ENCODE measurements at regions not wholly inside any gene's neighbourhood (a gene's known extent, or its start where the extent isn't known, plus 50 kb on each side); places are given as distances from the start of the nearest gene placed in this dataset.
A peak's percentile ranks its signal among the peaks of the same experiment; 100 is the strongest.

DNA sequence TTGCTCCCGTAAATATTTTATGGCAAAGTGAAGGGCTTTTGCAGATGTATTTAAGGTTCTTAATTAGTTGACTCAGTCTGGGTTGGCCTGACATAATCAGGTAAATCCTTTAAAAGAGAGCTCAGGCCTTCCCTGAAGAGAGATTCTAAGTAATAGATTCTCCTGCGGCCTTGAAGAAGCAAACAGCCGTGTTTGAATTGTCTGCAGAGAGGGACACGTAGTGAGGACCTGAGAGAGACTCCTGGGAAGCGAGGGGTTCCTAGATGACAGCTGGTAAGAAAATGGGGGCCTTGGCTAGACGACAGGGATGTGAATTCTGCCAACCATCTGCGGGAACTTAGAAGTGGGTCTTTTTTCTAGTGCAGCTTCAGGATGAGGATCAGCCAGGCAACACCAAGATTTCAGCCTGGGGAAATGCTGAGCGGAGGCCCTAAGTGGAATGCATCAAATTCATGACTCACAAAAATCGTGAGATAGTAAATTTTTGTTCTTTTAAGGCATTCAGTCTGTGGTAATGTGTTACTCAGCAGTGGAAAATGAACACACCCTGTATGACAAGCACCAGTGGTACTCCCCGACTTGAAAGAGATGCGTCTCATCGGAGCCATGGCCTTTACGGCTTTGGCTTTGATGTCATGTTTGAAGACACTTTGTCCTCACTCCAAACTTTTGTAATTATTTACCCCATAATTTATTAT, 62.1 kb upstream of the SMIM21 start:
- no peak for DNase-seq (ENCODE audit: low spot score in 2 of 2)
- TF ChIP-seq, protein P1, sequence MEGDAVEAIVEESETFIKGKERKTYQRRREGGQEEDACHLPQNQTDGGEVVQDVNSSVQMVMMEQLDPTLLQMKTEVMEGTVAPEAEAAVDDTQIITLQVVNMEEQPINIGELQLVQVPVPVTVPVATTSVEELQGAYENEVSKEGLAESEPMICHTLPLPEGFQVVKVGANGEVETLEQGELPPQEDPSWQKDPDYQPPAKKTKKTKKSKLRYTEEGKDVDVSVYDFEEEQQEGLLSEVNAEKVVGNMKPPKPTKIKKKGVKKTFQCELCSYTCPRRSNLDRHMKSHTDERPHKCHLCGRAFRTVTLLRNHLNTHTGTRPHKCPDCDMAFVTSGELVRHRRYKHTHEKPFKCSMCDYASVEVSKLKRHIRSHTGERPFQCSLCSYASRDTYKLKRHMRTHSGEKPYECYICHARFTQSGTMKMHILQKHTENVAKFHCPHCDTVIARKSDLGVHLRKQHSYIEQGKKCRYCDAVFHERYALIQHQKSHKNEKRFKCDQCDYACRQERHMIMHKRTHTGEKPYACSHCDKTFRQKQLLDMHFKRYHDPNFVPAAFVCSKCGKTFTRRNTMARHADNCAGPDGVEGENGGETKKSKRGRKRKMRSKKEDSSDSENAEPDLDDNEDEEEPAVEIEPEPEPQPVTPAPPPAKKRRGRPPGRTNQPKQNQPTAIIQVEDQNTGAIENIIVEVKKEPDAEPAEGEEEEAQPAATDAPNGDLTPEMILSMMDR (IDR thresholded peaks at IDR 0.05): no peak
- intact Hi-C loops (cut with DNase I): no loop called here
- no peak overlapping the region for H3K27ac ChIP-seq
- H3K4me1 ChIP-seq: no peaks in the 10 kb centered on the region
- no peaks in the 10 kb centered on the region for H3K36me3 ChIP-seq
- no peaks in the 10 kb centered on the region for H3K27me3 ChIP-seq
- no peaks in the 10 kb centered on the region for H3K9me3 ChIP-seq
- H3K4me3 ChIP-seq: no peak overlapping the region

DNA sequence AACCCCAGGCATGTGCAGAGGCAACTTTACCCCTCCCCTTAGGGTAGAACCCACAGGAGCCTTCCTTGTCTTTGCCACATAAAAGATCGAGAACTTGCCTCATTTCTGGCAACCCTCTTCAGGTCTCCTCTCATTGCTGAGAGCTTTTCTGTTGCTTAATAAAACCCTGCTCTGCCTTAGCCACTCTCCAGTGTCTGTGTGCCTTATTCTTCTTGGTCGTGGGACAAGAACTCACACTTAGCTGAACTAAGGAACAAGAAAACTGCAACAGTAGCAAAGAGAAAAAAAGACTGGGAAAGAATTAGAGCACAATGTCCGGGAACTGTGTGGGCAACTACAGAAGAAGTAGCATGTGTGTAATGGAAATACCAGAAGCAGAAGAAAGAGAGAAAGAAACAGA, 56.2 kb upstream of the SMIM21 start:
- intact Hi-C loops (cut with DNase I): no loop called here
- H3K9me3 ChIP-seq: no peaks in the 10 kb centered on the region
- no peaks in the 10 kb centered on the region for H3K36me3 ChIP-seq
- H3K4me3 ChIP-seq: no peak overlapping the region
- H3K4me1 ChIP-seq: no peaks in the 10 kb centered on the region
- H3K27ac ChIP-seq: no peak overlapping the region
- TF ChIP-seq, protein P1 (IDR thresholded peaks at IDR 0.05): no peak
- DNase-seq (ENCODE audit: low spot score in 2 of 2): no peak
- H3K27me3 ChIP-seq: no peaks in the 10 kb centered on the region

DNA sequence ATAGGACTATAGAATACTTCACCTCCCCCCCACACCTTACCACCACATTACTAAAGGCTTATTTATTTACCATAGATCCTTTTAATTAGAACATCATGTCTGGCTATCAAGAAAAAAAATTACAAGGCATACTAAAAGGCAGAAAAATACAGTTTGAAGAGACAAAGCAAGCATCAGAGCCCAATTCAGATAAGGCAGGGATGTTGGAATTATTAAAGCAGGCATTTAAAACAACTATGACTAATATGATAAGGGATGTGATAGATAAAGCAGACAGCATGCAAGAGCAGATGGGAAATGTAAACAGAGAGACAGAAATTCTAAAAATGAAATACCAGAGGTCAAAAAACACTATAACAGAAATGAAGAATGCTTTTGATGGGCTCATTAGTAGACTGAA, 55.4 kb upstream of the SMIM21 start:
- no peaks in the 10 kb centered on the region for H3K9me3 ChIP-seq
- DNase-seq (ENCODE audit: low spot score in 2 of 2): no peak
- H3K4me1 ChIP-seq: no peaks in the 10 kb centered on the region
- TF ChIP-seq, protein P1 (IDR thresholded peaks at IDR 0.05): no peak
- no peaks in the 10 kb centered on the region for H3K36me3 ChIP-seq
- H3K27ac ChIP-seq: no peak overlapping the region
- intact Hi-C loops (cut with DNase I): no loop called here
- H3K4me3 ChIP-seq: no peak overlapping the region
- no peaks in the 10 kb centered on the region for H3K27me3 ChIP-seq

DNA sequence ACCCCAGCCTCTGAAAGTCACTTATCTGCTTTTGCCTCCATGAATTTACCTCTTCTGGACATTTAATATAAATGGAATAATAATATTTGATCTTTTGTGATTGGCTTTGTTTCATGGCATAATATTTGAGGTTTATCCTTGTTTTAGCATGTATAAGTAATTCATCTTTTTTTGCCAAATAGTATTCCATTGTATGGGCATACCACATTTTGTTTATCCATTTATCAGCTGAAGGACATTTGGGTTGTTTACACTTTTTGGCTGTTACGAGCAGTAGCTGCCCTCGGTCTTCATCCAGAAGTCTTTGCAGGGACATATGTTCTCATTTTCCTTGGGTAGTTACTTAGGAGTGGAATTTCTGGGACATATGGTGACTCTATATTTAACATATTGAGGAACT, 53.0 kb upstream of the SMIM21 start:
- no peaks in the 10 kb centered on the region for H3K27me3 ChIP-seq
- no peak overlapping the region for H3K27ac ChIP-seq
- TF ChIP-seq, protein P1 (IDR thresholded peaks at IDR 0.05): no peak
- no peak for DNase-seq (ENCODE audit: low spot score in 2 of 2)
- no peaks in the 10 kb centered on the region for H3K4me1 ChIP-seq
- no peak overlapping the region for H3K4me3 ChIP-seq
- intact Hi-C loops (cut with DNase I): no loop called here
- no peaks in the 10 kb centered on the region for H3K36me3 ChIP-seq
- H3K9me3 ChIP-seq: no peaks in the 10 kb centered on the region

DNA sequence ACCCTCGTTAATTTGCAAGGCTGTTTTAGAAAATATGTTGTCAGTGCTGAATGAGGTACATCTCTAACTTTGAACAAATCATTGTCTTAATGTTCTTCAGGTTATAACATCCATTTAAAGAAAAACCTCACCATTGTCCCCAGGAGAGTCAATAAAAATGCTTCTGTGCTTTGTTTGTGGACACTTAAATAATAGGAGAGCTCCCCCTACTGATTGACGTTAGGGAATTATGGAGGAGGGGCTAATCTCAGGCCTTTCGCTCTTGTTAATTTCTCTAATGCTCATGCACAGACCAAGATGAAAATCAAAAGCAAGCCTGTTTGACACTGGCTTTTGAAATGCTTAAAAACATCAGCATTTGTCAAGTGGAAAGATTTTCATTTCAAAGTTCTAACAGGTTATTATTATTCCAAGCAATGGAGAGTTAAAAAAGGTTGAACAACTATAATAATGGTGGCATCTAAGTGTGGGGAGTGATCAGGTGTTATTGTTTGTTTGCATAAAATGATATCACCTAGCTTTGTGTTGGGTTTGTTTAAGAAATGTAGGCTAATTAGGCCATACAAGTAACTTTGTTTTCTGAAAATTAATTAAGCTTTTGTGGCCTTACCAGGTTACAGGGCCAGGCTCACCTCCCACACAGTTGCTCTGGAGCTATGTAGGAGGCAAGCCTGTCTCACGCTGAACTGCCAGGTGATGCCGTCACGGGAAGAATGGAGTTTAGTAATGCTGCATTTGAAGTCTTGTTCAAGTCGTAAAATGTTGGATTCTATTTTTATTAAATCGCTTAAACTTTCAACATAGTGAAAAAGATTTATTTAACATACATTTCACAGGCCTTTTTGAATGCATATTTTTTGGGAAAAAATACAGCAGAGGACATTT, 51.7 kb upstream of the SMIM21 start:
- Histone ChIP-seq H3K4me1 (no peaks in the 10 kb centered on the region), H3K9me3 (no peaks in the 10 kb centered on the region), H3K36me3 (no peaks in the 10 kb centered on the region), H3K27me3 (no peaks in the 10 kb centered on the region), H3K27ac (no peak overlapping the region), H3K4me3 (no peak overlapping the region)
- TF ChIP-seq, protein P1 (IDR thresholded peaks at IDR 0.05): peak; percentile 32 to 63 (median 37)
- no peak for DNase-seq (ENCODE audit: low spot score in 2 of 2)
- intact Hi-C loops (cut with DNase I): loop anchor here (5.0 kb wide), 1 partner anchor 822 kb away; no protein-coding TSS in a partner anchor

All from ascending aorta (tissue), 2 donors.